HuH-7 (cell line): ENCODE measurements at regions not wholly inside any gene's neighbourhood (a gene's known extent, or its start where the extent isn't known, plus 50 kb on each side); places are given as distances from the start of the nearest gene placed in this dataset.
A peak's percentile ranks its signal among the peaks of the same experiment; 100 is the strongest.
"Not testable (repeated sequence)": the region's sequence is repeated elsewhere in the genome, so short reads cannot be mapped to it uniquely, and the experiment has no call there.

ENCODE experiments used
- DNase-seq: peaks from one replicate; pipeline ENCODE4 v3.0.0; 2011; ENCODE audit warnings: low spot score

DNA sequence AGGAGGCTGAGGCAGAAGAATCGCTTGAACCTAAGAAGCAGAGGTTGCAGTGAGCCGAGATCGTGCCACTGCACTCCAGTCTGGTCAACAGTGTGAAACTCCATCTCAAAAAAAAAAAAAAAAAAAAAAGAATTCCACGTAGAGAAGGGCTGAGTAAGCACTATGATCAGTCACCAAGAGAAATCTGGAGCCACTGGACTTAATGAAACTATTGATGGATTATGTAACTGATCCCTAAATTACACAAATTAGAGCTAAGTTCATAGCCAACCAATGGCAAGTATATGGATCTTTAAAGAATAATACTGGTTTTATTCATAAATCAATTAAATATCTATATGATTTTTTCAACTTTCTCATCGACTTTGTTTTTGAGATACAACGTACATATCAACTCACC, 72.2 kb upstream of the ABLIM1 start:
- DNase-seq, result no peak

DNA sequence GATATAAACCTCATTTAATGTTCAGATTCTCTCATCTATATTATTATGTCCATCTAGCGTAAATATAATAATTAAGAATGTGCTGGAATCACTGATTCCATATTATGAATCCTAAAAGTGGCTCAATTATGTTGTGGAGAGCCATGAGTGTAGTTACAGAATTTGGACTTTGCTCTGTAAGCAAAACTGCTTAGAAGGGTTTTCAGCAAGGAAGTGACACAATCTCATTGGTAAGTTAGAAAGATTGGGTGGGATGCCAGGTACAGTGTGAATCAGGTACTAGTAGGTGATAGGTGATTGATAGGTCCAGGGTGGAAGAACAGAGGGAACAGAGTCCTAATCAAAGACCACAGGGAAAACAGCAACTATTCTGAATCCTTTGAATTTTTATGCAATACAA, 74.9 kb upstream of the ABLIM1 start:
- no peak for DNase-seq

DNA sequence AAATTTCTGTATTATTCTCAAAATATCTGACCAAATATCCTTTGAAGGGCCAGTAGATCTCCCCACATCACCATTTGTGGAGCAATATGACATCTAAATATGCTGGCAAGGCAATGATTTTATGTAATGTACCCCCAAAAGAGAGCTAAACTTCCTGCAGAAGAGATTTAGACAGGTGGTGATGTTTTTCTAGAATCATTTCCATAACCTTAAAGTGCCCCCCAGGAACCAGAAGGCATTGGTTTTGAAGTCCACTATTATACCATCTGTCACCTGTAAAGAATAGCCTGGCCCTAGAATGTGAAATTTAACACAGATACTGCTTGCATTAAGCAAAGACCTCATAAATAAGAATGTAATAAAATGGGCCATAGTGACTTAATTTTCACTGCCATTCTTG, 77.9 kb upstream of the ABLIM1 start:
- DNase-seq, result no peak

DNA sequence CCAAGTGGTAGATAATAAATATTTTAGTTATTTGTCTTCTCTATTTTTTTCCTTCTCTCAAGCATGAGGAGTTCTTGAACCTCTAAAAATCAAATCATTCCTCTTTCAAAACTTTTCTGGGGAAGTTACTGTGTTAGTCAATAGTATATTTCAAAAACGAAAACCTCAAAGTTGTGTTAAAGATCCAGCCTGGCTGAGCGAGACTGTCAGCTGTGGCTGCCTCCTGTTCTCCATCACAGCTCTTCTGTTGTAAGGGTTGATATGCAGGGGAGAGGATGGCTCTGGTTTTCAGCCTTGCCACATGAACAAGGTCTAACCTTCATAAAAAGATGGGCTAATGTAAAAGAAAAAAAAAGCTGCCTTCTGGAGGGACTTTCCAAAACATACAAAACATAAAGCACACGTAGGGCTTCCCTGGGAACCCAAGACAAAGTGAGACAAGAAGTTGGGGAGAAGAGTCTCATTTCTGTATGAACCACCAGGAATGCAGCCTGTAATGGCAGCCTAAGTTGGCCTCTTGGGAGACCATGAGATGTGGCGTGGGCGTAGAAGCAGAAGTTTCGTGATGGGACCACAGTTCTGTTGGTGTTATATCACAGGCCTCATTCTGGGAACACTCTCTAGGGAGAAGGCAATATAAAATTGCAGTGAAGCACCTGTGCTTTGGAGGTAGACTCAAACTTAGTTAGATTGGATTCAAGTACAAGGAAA, 77.9 kb upstream of the FHIP2A start:
- DNase-seq, result no peak

DNA sequence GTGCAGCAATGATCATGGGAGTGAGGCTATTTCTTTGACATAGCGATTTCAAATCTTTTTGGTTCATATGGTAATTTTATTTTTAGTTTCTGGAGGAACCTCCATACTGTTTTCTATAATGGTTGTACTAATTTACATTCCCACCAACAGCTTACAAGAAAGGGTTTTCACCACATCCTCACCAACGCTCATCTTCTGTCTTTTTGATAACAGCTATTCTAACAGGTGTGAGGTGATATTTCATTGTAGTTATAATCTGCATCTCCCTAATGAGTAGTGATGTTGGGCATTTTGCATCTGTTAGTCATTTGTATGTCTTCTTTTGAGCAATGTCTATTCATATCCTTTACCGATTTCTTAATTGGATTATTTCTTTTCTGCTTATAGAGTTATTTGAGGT, 75.0 kb upstream of the FHIP2A start:
- no peak for DNase-seq

DNA sequence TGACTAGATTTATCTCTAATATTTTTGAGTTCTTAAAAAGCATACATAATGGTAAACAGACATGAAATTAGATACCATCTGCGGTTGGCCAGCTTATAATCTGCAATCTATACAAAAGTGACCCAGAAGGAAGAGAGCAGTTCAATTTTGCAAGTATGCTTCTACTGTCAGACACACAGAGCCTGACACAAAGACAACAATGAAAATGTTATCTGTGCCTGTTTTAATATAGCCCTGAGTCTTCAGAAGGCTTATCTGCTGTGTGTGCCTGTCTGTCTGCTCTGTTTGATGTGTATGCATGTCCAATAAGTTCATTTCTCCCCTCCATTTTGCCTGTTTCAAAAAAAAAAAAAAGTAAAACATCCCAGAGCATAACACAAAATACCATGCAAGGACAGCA, 73.3 kb upstream of the FHIP2A start:
- no peak for DNase-seq

DNA sequence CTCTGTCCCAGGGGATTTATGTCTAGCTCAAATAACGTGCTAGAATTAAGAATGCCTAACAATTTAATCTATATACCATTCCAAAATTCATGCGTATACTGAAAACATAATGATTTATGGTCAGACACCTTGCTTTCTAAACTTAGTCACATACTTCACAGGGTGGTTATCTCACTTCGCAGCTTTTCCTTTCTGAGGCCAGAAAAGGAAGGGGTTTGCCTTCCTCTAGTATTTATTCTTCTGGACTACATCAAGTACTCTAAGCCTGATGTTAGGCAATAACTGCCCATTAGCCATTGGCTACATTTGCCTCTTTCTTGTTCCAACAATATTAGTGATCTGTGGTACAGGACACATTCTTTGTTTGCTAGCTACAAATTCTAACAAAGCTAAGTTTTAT, 72.6 kb upstream of the FHIP2A start:
- no peak for DNase-seq

DNA sequence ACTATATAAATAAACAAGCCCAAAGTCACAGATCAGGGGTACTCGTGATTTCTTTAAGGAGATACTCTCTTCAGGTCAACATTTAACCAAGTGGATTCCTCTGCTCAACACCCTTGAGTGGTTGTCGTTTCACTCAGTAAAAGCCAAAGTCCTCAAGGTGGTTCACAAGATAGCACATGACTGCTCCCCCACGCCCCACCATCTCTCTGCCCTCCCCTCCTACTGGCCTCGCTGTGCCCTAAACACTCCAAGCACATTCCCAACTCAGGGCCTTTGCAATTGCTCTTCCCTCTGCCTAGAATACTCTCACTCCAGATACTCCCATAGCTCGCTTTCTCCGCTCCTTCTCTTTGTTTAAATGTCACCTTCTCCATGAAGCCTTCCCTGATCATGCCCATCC, 72.1 kb upstream of the FHIP2A start:
- DNase-seq, result no peak

DNA sequence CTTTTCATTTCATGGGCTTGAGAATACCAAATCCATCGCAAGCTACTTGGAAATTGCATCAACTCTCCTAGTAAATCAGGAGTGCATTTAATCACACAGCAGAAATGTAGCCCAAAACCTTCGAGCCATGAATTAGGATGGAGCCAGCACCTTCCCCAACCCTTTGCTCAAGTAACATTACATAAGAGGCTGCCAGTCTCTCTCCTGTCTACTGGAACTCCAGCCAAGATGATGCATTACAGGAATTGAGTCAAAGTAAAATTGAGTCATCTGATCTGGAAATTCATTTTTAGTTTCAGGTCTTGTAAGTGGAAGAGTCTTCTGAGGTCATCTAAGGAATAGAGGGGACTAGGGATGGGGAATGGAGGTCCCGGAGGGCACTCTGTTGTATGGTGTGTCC, 69.7 kb upstream of the FHIP2A start:
- DNase-seq, result no peak

DNA sequence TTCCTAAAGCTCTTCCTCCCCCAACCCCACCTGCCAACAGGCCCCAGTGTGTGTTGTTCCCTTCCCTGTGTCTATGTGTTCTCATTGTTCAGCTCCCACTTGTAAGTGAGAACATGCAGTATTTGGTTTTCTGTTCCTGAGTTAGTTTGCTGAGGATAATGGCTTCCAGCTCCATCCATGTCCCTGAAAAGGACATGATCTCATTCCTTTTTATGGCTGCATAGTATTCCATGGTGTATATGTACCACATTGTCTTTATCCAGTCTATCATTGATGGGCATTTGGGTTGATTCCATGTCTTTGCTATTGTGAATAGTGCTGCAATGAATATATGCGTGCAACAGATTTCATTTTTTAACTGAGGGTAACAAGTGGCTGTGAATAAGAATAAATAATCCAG, 69.0 kb upstream of the FHIP2A start:
- DNase-seq, result not testable (repeated sequence)

DNA sequence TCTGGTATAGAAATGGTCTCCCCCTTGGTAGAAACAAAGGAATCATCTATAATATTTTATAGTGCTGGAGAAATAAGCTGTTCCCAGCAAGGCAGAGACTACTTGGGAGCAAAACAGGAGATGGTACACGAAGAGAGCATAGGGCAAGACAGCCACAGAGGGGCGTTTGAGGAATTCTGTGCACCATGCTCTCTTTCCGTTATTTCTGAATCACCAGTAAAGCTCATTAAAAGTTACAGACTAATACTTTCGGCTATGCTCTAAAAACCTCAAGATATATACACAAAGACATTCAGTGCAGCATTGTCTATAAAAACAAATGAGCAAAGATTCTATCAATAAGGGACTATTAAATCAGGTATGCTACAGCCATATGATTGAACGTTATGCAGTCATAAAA, 68.5 kb upstream of the FHIP2A start:
- no peak for DNase-seq

DNA sequence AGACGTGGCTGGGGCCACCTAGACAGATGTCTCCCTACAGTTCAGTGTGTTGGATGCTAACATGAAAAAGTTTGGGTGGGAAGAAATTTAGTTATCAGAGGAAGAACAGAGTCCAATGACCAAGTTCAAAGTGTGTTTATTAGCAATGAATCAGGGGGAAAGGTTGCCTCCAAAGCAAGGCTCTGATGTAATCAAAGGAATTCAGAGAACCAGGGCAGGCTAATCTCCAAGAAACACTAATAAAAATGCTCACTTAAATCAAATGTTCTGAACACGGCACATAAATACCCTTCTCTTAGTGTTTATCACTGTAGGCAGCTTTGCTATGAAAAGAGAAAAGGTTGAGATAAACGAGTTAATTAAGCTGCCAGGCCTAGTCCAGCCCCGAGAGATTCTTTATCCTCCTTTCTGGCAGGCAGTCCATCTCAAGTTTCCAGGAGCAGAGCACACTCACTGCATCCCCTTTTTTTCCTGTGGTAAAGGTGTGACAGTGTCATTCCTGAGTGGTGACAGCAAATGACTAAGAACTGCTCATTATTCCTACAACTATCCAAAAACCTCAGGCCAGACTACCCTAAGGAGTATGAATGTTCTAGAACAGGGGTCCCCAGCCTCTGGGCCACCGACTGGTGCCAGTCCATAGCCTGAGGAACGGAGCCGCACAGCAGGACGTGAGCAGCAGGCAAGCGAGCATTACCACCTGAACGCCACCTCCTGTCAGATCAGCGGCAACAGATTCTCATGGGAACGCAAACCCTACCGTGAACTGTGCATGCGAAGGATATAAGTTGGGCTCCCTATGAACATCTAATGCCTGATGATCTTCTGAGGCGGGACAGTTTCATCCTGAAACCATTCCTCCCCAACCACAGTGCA, 66.9 kb upstream of the FHIP2A start:
- DNase-seq, result no peak

DNA sequence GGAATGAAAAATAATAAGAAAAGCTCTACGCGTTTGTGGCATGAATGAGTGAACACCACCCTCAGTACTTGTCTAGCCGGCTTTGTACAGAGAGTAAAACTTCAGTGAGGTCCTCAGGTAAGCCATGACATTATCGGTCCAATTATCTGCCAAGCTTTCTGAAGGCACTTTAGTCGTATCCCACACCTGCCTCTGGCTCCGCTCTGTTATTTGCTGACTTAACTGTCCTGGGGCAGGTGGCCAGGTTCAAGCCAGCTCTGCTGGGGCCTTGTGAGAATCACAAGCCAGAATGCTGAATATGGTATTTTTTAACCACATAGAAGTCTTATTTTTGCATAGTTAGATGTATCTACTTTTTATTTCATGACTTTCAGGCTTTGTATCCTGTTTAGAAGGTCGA, 66.0 kb upstream of the FHIP2A start:
- no peak for DNase-seq

DNA sequence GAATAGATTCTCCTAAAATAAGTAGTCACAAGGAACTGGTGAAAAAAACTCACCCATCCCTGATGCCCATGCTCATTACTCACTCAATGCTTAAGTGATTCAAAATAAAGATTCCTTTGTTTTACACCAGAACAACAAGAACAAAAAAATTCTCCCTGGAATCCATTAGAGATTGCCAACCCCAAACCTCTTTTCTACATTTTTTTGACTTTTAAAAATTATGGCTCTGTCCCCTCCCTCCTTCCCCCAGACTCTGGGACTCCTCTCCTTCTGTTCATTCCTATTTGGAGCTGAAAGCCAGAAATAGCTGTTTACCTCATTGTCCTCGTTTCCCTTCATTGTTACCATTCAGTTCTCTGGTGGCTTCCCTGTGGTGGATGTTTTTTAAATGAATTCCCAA, 63.2 kb upstream of the FHIP2A start:
- no peak for DNase-seq

DNA sequence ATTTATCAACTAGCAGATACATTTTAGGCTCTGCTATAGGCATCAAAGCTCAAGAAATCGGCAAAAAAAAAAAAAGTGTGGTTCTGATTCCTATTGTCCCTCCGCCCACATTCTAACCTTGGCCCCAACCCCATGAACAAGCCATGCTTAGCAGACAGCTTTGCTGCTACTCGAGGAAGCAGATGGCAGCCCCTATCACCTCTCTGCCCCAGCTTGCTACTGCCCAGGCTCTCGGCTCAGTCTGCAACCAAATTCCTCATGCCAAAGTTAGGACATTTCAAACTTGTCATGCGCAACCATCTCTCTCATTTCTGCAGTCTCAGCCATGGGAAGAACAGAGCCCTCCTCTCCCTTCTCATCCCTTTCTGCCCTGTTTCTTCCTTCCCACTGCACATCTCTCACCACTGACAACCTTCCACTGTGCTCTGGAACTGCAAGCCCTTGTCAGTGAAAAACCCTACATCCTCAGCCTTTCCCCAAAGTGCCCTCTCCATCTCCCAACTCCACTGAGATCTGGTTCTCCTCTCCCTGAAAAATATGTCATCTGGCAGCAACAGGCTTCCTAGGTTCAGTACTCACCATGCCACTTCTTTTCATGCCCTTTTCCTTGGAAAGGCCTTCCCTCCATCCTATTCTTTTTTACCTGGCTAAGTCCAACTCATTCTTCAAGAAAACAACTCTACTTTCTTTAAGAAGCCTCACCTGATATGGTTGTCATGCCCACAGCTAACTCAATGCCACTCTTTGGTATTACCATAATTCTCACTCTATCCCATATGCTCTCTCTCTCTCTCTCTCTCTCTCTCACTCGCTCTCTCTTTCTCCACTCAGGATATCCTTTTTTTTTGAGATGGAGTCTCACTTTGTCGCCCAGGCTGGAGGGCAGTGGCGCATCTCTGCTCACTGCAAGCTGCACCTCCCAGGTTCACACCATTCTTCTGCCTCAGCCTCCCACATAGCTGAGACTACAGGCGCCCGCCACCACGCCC, 60.1 kb upstream of the FHIP2A start:
- no peak for DNase-seq

DNA sequence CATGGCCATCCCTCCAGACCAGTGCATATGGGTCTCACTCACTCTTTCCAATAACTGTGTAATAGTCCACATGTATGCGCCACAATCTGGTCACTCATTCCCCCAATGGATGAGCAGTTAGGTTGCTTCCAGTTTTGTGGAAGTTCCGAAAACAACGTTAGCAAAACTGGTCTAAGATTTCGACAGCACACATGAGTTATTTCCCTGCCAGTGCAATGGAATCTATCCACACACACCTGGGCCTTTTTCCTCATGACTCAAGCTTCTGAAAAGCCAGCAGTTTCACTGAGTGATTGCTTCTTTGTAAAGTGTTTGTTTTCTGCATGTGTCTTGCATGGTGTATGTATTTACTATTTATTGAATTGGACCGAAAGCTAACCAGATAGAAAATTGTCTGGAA, 58.8 kb upstream of the FHIP2A start:
- DNase-seq, result no peak

DNA sequence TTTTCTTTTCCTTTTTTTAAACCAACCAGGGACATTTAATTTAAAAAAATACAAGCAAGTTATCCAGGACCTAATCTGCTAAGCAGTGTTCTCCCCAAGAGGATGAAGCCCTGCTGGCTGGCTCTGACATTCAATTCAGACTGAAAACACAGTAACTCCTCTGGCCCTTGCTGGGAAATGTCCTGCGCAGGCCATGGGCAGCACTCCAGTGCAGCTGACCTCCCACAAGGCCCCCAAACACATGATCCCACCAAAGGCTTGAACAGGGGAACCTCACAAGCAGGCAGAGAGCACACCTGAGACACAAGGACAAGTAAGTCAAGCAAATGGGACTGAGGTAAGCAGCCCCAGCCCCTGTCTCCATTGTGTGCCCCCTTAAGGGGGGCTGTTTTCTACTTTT, 56.9 kb upstream of the FHIP2A start:
- DNase-seq, result no peak

DNA sequence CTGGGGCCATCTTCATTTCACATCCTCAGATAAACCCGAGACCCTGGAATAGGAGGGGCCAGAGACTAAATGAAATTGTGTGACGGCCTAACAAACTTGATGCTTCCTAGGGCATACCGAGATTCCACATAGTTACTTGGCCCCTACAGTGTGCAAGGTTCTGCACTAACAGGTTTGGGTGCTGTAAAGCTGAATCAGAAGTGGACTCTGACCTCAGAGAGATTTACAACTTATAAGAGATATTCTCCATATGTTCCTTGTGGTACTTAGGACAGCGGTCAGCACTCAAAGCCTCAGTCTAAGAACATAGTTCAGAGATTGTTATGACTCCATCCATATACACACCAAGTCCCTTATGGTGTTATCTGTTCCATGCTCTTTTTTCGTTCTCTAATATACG, 55.1 kb upstream of the FHIP2A start:
- DNase-seq, result no peak

DNA sequence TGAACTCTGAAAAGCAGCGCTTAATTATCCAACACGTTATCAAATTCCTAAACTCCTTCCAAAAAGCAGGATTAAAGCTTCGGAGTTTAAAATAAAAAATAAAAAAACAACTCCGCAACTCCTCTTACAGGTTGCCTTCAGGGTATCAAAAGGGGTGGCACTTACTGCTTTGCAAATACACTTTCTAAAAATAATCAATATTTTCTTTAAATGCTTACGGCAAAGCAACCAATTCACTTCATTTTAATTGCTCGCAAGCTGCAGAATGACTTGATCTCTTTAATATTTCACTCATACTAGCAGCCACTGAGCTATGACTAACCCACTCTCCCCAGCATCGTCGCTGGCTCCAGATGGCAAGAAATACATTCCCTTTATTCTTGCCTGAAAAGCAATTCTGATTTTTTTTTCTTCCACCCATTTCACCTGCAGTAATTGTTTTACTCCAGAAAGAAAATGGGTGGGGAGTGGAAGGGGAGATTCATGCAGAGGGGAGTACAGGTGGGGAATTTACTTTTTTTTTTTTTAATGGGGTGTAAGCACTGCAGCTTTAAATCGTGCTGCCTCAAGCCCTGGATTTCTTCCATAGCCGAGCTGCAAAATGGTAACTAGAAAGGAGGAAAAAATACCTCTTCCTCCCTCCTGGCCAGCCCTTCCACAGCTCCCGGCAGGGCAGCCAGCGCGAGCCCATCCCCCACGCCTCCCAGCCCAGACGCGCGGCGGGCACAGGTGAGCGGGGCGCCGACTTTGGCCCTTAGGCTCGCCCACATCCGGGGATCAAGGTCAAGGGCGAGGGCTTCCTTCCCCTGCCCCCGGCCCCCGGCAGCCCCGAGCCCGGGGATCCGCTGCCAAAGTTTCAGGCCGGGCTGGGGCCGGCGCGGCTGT, 54.2 kb upstream of the FHIP2A start:
- DNase-seq, result peak; percentile 51

DNA sequence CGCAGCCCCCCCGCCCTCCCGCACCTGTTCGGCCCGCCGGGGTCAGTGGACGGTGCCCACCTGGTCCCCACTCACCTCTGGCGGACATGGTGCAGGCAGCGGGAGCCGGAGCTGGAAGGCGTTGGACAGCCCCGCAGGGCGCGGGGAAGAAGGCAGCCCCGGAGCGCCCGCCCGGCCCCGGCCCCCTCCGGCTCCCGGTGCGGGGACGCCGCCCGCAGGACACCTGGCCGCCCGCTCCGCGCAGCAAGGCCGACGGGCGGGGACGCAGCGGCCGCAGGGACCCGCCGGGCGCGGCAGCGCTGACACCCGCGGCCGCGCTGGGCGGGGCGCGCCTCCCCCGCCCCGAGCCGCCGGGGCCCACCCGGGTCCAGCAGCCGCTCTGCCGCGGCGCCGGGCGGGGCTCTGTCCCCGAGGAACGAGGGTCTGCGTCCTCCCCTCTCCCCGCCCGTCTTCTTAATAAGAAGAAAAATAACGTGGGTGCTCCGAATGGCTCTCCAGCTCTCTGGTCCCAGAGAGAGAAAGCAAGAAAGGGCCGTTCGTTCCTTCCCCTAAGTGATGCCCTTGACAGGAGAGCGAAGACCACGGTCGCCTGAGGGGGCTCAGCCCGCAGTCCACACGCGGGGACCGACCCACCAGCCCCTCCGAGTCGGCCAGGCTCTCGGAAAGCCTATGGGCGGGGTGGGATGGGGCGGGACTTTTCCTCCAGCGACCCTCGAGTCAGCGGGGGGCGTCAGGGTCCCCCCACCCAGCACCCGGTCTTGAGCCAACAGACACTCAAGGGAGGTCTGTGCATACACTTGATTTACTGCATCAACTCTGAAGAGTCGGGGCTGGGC, 53.4 kb upstream of the FHIP2A start:
- DNase-seq, result peak; percentile 31

DNA sequence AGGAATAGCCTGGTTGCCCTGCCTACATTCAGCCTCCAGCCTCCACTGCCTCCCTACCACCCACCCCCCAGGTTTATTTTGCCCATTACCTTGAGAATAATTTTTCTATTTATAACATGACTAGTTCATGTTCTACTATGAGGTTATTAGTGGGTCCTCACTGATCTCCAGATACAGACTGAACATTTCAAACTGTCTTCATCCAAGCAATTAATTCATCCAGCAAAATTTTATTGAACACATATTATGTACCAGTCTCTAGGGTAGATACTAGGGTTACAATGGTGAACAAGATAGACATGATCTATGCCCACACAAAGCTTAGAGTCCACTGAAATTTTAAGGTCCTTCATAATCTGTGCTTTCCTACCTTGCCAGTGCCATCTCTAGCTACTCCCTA, 51.6 kb upstream of the FHIP2A start:
- no peak for DNase-seq
